CD14-positive monocyte (primary cell): ENCODE measurements at regions not wholly inside any gene's neighbourhood (a gene's known extent, or its start where the extent isn't known, plus 50 kb on each side); places are given as distances from the start of the nearest gene placed in this dataset.

Experiments
- DNase-seq, 3 donors: peaks; one replicate each; pipeline ENCODE4 v3.0.0-alpha.2; 2011 to 2022
- H2AFZ ChIP-seq: 2 replicates; pipeline ENCODE4 v1.6.0; 2012; ENCODE audit warnings: mild to moderate bottlenecking, low read depth, low read length, inconsistent platforms; ENCODE audit not compliant: insufficient read depth, poor library complexity, severe bottlenecking
- H3K27ac ChIP-seq, 2 donors: 1 replicate in 1 of 2; 2 replicates in 1 of 2; pipeline ENCODE4 v1.5.1; 2012 to 2013; ENCODE audit warnings: low read length in 2 of 2, control low read depth in 1 of 2, inconsistent platforms in 1 of 2, low read depth in 1 of 2, mild to moderate bottlenecking in 1 of 2
- H3K27me3 ChIP-seq, 2 donors: one replicate each; pipeline versions ENCODE4 v1.6.0 to v1.6.1; 2011 to 2013; ENCODE audit warnings: low read length in 2 of 2; ENCODE audit not compliant: control insufficient read depth in 2 of 2, insufficient read depth in 2 of 2
- H3K36me3 ChIP-seq, 2 donors: replicated peaks in 1 of 2; 1 replicate in 1 of 2; 2 replicates in 1 of 2; pipeline versions ENCODE4 v1.5.1 to v1.6.1; 2012 to 2013; ENCODE audit warnings: low read length in 2 of 2, control low read depth in 1 of 2, inconsistent platforms in 1 of 2, mild to moderate bottlenecking in 1 of 2; ENCODE audit not compliant: insufficient read depth in 2 of 2, control insufficient read depth in 1 of 2
- H3K4me1 ChIP-seq, 2 donors: 1 replicate in 1 of 2; 2 replicates in 1 of 2; pipeline versions ENCODE4 v1.5.1 to v1.6.1; 2012 to 2013; ENCODE audit warnings: low read length in 2 of 2, control low read depth in 1 of 2, inconsistent platforms in 1 of 2, mild to moderate bottlenecking in 1 of 2, moderate library complexity in 1 of 2; ENCODE audit not compliant: insufficient read depth in 2 of 2, control insufficient read depth in 1 of 2
- H3K4me2 ChIP-seq: replicated peaks from 2 replicates; pipeline ENCODE3; 2012; ENCODE audit warnings: low read length, moderate library complexity, mild to moderate bottlenecking; ENCODE audit not compliant: poor library complexity, severe bottlenecking; ENCODE audit errors: extremely low read depth
- H3K4me3 ChIP-seq, 3 experiments: fragments of 200-600 bp in 1 of 3; sonication (generic) in 1 of 3; replicated peaks in 1 of 3; 1 replicate in 2 of 3; 2 replicates in 1 of 3; pipeline ENCODE4 v1.5.1; 2011 to 2013; ENCODE audit warnings: low read length in 3 of 3, mild to moderate bottlenecking in 3 of 3, control low read depth in 2 of 3, low read depth in 2 of 3, inconsistent platforms in 1 of 3, moderate library complexity in 1 of 3
- H3K79me2 ChIP-seq: 2 replicates; pipeline ENCODE4 v1.6.0; 2012; ENCODE audit warnings: mild to moderate bottlenecking, control low read depth, inconsistent platforms, low read length, moderate library complexity; ENCODE audit not compliant: insufficient read depth
- H3K9ac ChIP-seq: 2 replicates; pipeline ENCODE4 v1.6.0; 2017; ENCODE audit warnings: low read length, mild to moderate bottlenecking; ENCODE audit not compliant: insufficient read depth, poor library complexity, severe bottlenecking
- H3K9me3 ChIP-seq, 2 donors: replicated peaks in 1 of 2; 1 replicate in 1 of 2; 2 replicates in 1 of 2; pipeline versions ENCODE4 v1.5.1 to v1.6.1; 2012 to 2013; ENCODE audit warnings: low read length in 2 of 2, control low read depth in 1 of 2; ENCODE audit not compliant: control insufficient read depth in 1 of 2, insufficient read depth in 1 of 2
- H4K20me1 ChIP-seq: 2 replicates; pipeline ENCODE4 v1.6.0; 2012; ENCODE audit warnings: mild to moderate bottlenecking, low read length, control low read depth, moderate library complexity; ENCODE audit not compliant: insufficient read depth
- H3K27ac Mint-ChIP-seq, 7 donors: one replicate each; pipeline ENCODE4 v1.8.0; 2020; ENCODE audit warnings: mild to moderate bottlenecking in 7 of 7, mixed read lengths in 7 of 7, moderate library complexity in 6 of 7, inconsistent platforms in 2 of 7
- H3K27me3 Mint-ChIP-seq, 3 donors: one replicate each; pipeline ENCODE4 v1.8.0; 2021 to 2022; ENCODE audit warnings: low read depth in 3 of 3, mild to moderate bottlenecking in 3 of 3, mixed read lengths in 3 of 3, moderate library complexity in 3 of 3, inconsistent platforms in 1 of 3
- H3K36me3 Mint-ChIP-seq, 2 donors: one replicate each; pipeline ENCODE4 v1.8.0; 2020; ENCODE audit warnings: mixed read lengths in 2 of 2, inconsistent platforms in 1 of 2, mild to moderate bottlenecking in 1 of 2
- H3K4me1 Mint-ChIP-seq: one replicate; pipeline ENCODE4 v1.8.0; 2020; ENCODE audit warnings: mild to moderate bottlenecking, mixed read lengths
- H3K4me3 Mint-ChIP-seq, 2 donors: one replicate each; pipeline ENCODE4 v1.8.0; 2020; ENCODE audit warnings: mild to moderate bottlenecking in 2 of 2, mixed read lengths in 2 of 2, moderate library complexity in 1 of 2
- H3K9me3 Mint-ChIP-seq, 7 donors: one replicate each; pipeline ENCODE4 v1.8.0; 2020 to 2022; ENCODE audit warnings: mixed read lengths in 7 of 7, mild to moderate bottlenecking in 6 of 7, moderate library complexity in 6 of 7, inconsistent platforms in 2 of 7
- CTCF ChIP-seq: fragments of 200-600 bp; IDR thresholded peaks from one replicate; pipeline ENCODE4 v1.8.0; 2022; ENCODE audit warnings: antibody characterized with exemption, mild to moderate bottlenecking
- WGBS: methylation state at CpG from one replicate; pipeline ENCODE4 v1.1.5; 2013; ENCODE audit warnings: missing lambda C conversion rate; ENCODE audit not compliant: insufficient coverage; 5-methylcytosine and 5-hydroxymethylcytosine counted together
- intact Hi-C, 2 donors: fragments of 100-400 bp; cut with micrococcal nuclease; formaldehyde crosslinking; loops; one replicate each; pipeline versions ENCODE4 v1.15.0 to v1.15.1; 2023

GRCh38 chr5:52334367-52334766, 453.3 kb upstream of the ITGA1 start:
- H3K36me3 ChIP-seq, result no peaks in the 10 kb centered on the region
- no peak overlapping the region for H2AFZ ChIP-seq
- no peak for TF ChIP-seq CTCF
- intact Hi-C loops, result no loop called here
- no peaks in the 10 kb centered on the region for H3K27me3 ChIP-seq
- H3K4me3 ChIP-seq, result no peak overlapping the region
- Mint-ChIP-seq H3K4me1 (no peaks in the 10 kb centered on the region), H3K27me3 (peaks cover 0 to 2% (median 1%) of the 10 kb centered on the region in 3 donors), H3K4me3 (no peak overlapping the region), H3K27ac (no peak overlapping the region), H3K9me3 (peaks cover 0 to 12% (median 3%) of the 10 kb centered on the region in 7 donors), H3K36me3 (no peaks in the 10 kb centered on the region)
- H3K27ac ChIP-seq, result no peak overlapping the region
- no peak for DNase-seq
- no peaks in the 10 kb centered on the region for H3K4me1 ChIP-seq
- WGBS, result 35% methylated on average over 4 of the region's 5 CpGs
- H3K79me2 ChIP-seq, result no peaks in the 10 kb centered on the region
- H3K4me2 ChIP-seq, result no peak overlapping the region
- H3K9me3 ChIP-seq, result peaks cover 0 to 4% of the 10 kb centered on the region in 2 donors
- H3K9ac ChIP-seq, result no peak overlapping the region
- H4K20me1 ChIP-seq, result no peaks in the 10 kb centered on the region

GRCh38 chr5:52339285-52339684, 448.4 kb upstream of the ITGA1 start:
- peaks cover 0 to 1% (median 0%) of the 10 kb centered on the region in 3 donors for H3K27me3 Mint-ChIP-seq
- intact Hi-C loops, result no loop called here

More at GRCh38 chr5:52339285-52339684, 448.4 kb upstream of the ITGA1 start:
- H3K9me3 Mint-ChIP-seq, result peaks cover 0 to 12% (median 3%) of the 10 kb centered on the region in 7 donors
- Histone ChIP-seq H2AFZ (no peak overlapping the region), H3K9me3 (peaks cover 0 to 7% of the 10 kb centered on the region in 2 donors), H3K9ac (no peak overlapping the region), H3K27me3 (no peaks in the 10 kb centered on the region), H3K36me3 (no peaks in the 10 kb centered on the region), H4K20me1 (no peaks in the 10 kb centered on the region), H3K4me2 (no peak overlapping the region), H3K79me2 (no peaks in the 10 kb centered on the region), H3K4me1 (no peaks in the 10 kb centered on the region), H3K4me3 (no peak overlapping the region), H3K27ac (no peak overlapping the region)
- DNase-seq, result no peak
- H3K4me3 Mint-ChIP-seq, result no peak overlapping the region
- no peaks in the 10 kb centered on the region for H3K4me1 Mint-ChIP-seq
- H3K36me3 Mint-ChIP-seq, result no peaks in the 10 kb centered on the region
- no peak overlapping the region for H3K27ac Mint-ChIP-seq
- WGBS, result no CpG with 5 or more reads among the region's 3 CpGs
- TF ChIP-seq CTCF, result no peak
